ENCODE measurements at regions not wholly inside any gene's neighbourhood (a gene's known extent, or its start where the extent isn't known, plus 50 kb on each side); places are given as distances from the start of the nearest gene placed in this dataset.

GRCh38 chr22:49008682-49009235 is 818.9 kb downstream of the BRD1 start:
- intact Hi-C loops (cut with micrococcal nuclease), result no loop called here
- Histone ChIP-seq H3K79me2 (ENCODE audit: low read length) (no peaks in the 10 kb centered on the region), H4K20me1 (ENCODE audit: low read length) (no peaks in the 10 kb centered on the region), H2AFZ (ENCODE audit: low read length) (no peak overlapping the region), H3F3A (ENCODE audit: low read length, unreplicated experiment) (no peaks in the 10 kb centered on the region), H3K4me2 (ENCODE audit: low read length) (no peak overlapping the region), H3K27me3 (ENCODE audit: low read length) (peaks cover 26% of the 10 kb centered on the region), H3K4me1 (ENCODE audit: insufficient read depth, low read length) (no peaks in the 10 kb centered on the region), H3K9me2 (replicated peaks; ENCODE audit: low read length) (no peaks in the 10 kb centered on the region), H3K9me3 (ENCODE audit: low read length) (no peaks in the 10 kb centered on the region), H3K4me3 (ENCODE audit: low read length) (no peak overlapping the region), H3K36me3 (ENCODE audit: low read depth, low read length) (no peaks in the 10 kb centered on the region), H3K9ac (ENCODE audit: low read length) (no peak overlapping the region), H3K27ac (ENCODE audit: low read length) (no peak overlapping the region)
- no peak for DNase-seq
- TF ChIP-seq EZH2phosphoT487 (IDR thresholded peaks at IDR 0.05; ENCODE audit: borderline replicate concordance, low read length) (no peak), CTCF (conservative IDR thresholded peaks at IDR 0.05; ENCODE audit: low read depth, low read length) (no peak), EZH2 (IDR thresholded peaks at IDR 0.05; ENCODE audit: low read length, unreplicated experiment) (no peak)
- CTCF ChIA-PET, result no interaction called here
- ATAC-seq, result no peak
- BruUV-seq (replicated peaks), result no TSS peak
- POLR2A ChIA-PET (ENCODE audit: unreplicated experiment), result no interaction called here

GRCh38 chr22:49007013-49007653 is 820.5 kb downstream of the BRD1 start:
- no TSS peak for BruUV-seq (replicated peaks)
- TF ChIP-seq CTCF (conservative IDR thresholded peaks at IDR 0.05; ENCODE audit: low read depth, low read length) (no peak), EZH2 (IDR thresholded peaks at IDR 0.05; ENCODE audit: low read length, unreplicated experiment) (no peak), EZH2phosphoT487 (IDR thresholded peaks at IDR 0.05; ENCODE audit: borderline replicate concordance, low read length) (no peak)
- Histone ChIP-seq H3K9me2 (replicated peaks; ENCODE audit: low read length) (no peaks in the 10 kb centered on the region), H3K36me3 (ENCODE audit: low read depth, low read length) (no peaks in the 10 kb centered on the region), H3K79me2 (ENCODE audit: low read length) (no peaks in the 10 kb centered on the region), H3K9me3 (ENCODE audit: low read length) (no peaks in the 10 kb centered on the region), H4K20me1 (ENCODE audit: low read length) (no peaks in the 10 kb centered on the region), H3K27me3 (ENCODE audit: low read length) (peaks cover 21% of the 10 kb centered on the region), H3K4me1 (ENCODE audit: insufficient read depth, low read length) (no peaks in the 10 kb centered on the region), H3K4me3 (ENCODE audit: low read length) (no peak overlapping the region), H3K9ac (ENCODE audit: low read length) (no peak overlapping the region), H3K27ac (ENCODE audit: low read length) (no peak overlapping the region), H3K4me2 (ENCODE audit: low read length) (no peak overlapping the region), H3F3A (ENCODE audit: low read length, unreplicated experiment) (no peaks in the 10 kb centered on the region), H2AFZ (ENCODE audit: low read length) (no peak overlapping the region)
- no peak for ATAC-seq
- no peak for DNase-seq
- ChIA-PET POLR2A (ENCODE audit: unreplicated experiment) (no interaction called here), CTCF (no interaction called here)
- intact Hi-C loops (cut with micrococcal nuclease), result no loop called here

All from PC-3 (cell line).